ENCODE measurements at regions not wholly inside any gene's neighbourhood (a gene's known extent, or its start where the extent isn't known, plus 50 kb on each side); places are given as distances from the start of the nearest gene placed in this dataset.

DNA sequence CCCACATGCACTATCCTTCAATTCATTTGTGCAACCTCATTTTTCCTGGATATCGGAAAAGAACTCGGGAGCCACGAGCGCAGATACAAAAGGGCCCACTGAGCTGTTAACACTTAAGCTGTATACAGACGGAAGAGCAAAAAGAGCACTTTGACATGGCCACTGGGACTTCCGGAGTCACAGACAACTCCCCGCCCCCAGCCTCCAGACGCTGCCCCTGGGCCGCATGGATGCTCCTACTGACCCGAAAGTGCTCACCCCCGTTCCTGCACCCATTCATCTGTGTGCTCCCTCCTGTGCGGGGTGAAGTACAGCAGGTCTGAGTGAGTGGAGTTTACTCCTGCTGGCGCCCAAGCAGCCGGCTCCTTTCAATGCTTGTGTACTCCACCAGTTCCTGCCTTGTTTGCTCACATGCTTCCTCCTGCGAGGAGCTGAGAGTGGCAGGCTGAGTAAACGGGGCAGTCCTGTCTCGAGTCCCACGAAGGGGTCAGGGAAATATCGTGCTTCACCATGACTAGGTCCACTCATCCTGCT is 901.0 kb upstream of the CTNND2 start (continued):
- TF ChIP-seq YY1 (IDR thresholded peaks at IDR 0.05; ENCODE audit: extremely low read depth, insufficient replicate concordance, low read depth, low read length) (no peak), ZNF274 (IDR thresholded peaks at IDR 0.05; ENCODE audit: low read depth, low read length) (no peak), JUND (IDR thresholded peaks at IDR 0.05) (no peak), ZFX (IDR thresholded peaks at IDR 0.05) (no peak)

GRCh38 chr5:12799165-12799564 is 894.9 kb upstream of the CTNND2 start:
- Histone ChIP-seq H3K9me3 (ENCODE audit: control insufficient read depth in 1 of 2, insufficient read depth in 1 of 2, low read depth in 1 of 2, low read length in 2 of 2) (peaks cover 3 to 11% of the 10 kb centered on the region in 2 experiments; a peak in 2 of 4 replicates), H3K27ac (ENCODE audit: low read depth, low read length) (no peak overlapping the region), H4K20me1 (ENCODE audit: insufficient read depth) (no peaks in the 10 kb centered on the region), H3K36me3 (ENCODE audit: control insufficient read depth in 1 of 2, insufficient read depth in 2 of 2, low read length in 2 of 2) (no peaks in the 10 kb centered on the region), H3K27me3 (ENCODE audit: insufficient read depth, low read length) (no peaks in the 10 kb centered on the region), H3K4me3 (replicated peaks in 1 of 2; ENCODE audit: low read depth in 1 of 2, low read length in 2 of 2) (no peak overlapping the region), H3K9me2 (ENCODE audit: insufficient read depth) (no peaks in the 10 kb centered on the region), H3K79me2 (ENCODE audit: insufficient read depth, low read length) (no peaks in the 10 kb centered on the region), H3K9ac (ENCODE audit: low read length) (no peak overlapping the region), H2AFZ (ENCODE audit: low read depth, low read length, poor library complexity, severe bottlenecking) (no peak overlapping the region), H3K4me2 (ENCODE audit: low read length) (no peak overlapping the region), H3K4me1 (ENCODE audit: control insufficient read depth in 1 of 2, insufficient read depth in 2 of 2, low read length in 2 of 2) (no peaks in the 10 kb centered on the region)
- CTCF ChIA-PET: no interaction called here
- RAD21 ChIA-PET (ENCODE audit: low non-redundant PET in 1 of 2, low total read pairs in 2 of 2, uncharacterized antibody in 2 of 2, unreplicated experiment in 2 of 2): no interaction called here
- no peak for TF ChIP-seq POLR2AphosphoS5 (IDR thresholded peaks at IDR 0.05; ENCODE audit: low read depth, low read length)
- no peak for TF ChIP-seq EZH2 (IDR thresholded peaks at IDR 0.05)
- TF ChIP-seq, protein P1, sequence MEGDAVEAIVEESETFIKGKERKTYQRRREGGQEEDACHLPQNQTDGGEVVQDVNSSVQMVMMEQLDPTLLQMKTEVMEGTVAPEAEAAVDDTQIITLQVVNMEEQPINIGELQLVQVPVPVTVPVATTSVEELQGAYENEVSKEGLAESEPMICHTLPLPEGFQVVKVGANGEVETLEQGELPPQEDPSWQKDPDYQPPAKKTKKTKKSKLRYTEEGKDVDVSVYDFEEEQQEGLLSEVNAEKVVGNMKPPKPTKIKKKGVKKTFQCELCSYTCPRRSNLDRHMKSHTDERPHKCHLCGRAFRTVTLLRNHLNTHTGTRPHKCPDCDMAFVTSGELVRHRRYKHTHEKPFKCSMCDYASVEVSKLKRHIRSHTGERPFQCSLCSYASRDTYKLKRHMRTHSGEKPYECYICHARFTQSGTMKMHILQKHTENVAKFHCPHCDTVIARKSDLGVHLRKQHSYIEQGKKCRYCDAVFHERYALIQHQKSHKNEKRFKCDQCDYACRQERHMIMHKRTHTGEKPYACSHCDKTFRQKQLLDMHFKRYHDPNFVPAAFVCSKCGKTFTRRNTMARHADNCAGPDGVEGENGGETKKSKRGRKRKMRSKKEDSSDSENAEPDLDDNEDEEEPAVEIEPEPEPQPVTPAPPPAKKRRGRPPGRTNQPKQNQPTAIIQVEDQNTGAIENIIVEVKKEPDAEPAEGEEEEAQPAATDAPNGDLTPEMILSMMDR (IDR thresholded peaks at IDR 0.05 in 2 of 3, conservative IDR thresholded peaks at IDR 0.05 in 1 of 3; ENCODE audit: borderline replicate concordance in 1 of 3, insufficient read depth in 1 of 3, low read depth in 2 of 3, low read length in 2 of 3): no peak
- no peak for TF ChIP-seq EZH2phosphoT487 (IDR thresholded peaks at IDR 0.05; ENCODE audit: borderline replicate concordance)
- TF ChIP-seq CEBPB (IDR thresholded peaks at IDR 0.05; ENCODE audit: low read depth): no peak
- TF ChIP-seq ZFX (IDR thresholded peaks at IDR 0.05): no peak
- no peak for TF ChIP-seq SP1 (IDR thresholded peaks at IDR 0.05; ENCODE audit: low read depth)
- TF ChIP-seq ZNF274 (IDR thresholded peaks at IDR 0.05; ENCODE audit: low read depth, low read length): no peak
- TF ChIP-seq SRF (IDR thresholded peaks at IDR 0.05; ENCODE audit: low read depth): no peak
- no peak for TF ChIP-seq JUND (IDR thresholded peaks at IDR 0.05)
- no peak for TF ChIP-seq CBX3 (IDR thresholded peaks at IDR 0.05; ENCODE audit: low read depth)
- no peak for TF ChIP-seq MAX (IDR thresholded peaks at IDR 0.05)
- BruUV-seq (replicated peaks): no TSS peak
- ATAC-seq: no peak
- intact Hi-C loops (cut with micrococcal nuclease): no loop called here
- POLR2A ChIA-PET: no interaction called here
- no peak for DNase-seq (ENCODE audit: low read depth, low spot score)

Measured in HCT116 (cell line).